ENCODE measurements at regions not wholly inside any gene's neighbourhood (a gene's known extent, or its start where the extent isn't known, plus 50 kb on each side); places are given as distances from the start of the nearest gene placed in this dataset.
"Not testable (repeated sequence)": the region's sequence is repeated elsewhere in the genome, so short reads cannot be mapped to it uniquely, and the experiment has no call there.

- DNase-seq (ENCODE audit: low read depth in 3 of 3) = no peak
Observed at GRCh38 chr1:245026247-245026646, 128.5 kb upstream of the KIF26B start.

- no peak for DNase-seq (ENCODE audit: low read depth in 3 of 3)
Observed at GRCh38 chr1:245025525-245025924, 129.3 kb upstream of the KIF26B start.

GRCh38 chr1:245023222-245023621 is 131.6 kb upstream of the KIF26B start:
- no peak for DNase-seq (ENCODE audit: low read depth in 3 of 3)

GRCh38 chr1:245019910-245020486 is 134.8 kb upstream of the KIF26B start:
- DNase-seq (ENCODE audit: low read depth in 3 of 3) = no peak

GRCh38 chr1:245016700-245017099 is 138.1 kb upstream of the KIF26B start:
- no peak for DNase-seq (ENCODE audit: low read depth in 3 of 3)

GRCh38 chr1:245015031-245015430 is 139.8 kb upstream of the KIF26B start:
- no peak for DNase-seq (ENCODE audit: low read depth in 3 of 3)

GRCh38 chr1:245014247-245015029 is 140.3 kb upstream of the KIF26B start:
- no peak for DNase-seq (ENCODE audit: low read depth in 3 of 3)

- DNase-seq (ENCODE audit: low read depth in 3 of 3) = no peak
Observed at GRCh38 chr1:245010018-245010614, 144.7 kb upstream of the KIF26B start.

- DNase-seq (ENCODE audit: low read depth in 3 of 3) = no peak
Observed at GRCh38 chr1:245008761-245009160, 144.4 kb upstream of the HNRNPU start.

- DNase-seq (ENCODE audit: low read depth in 3 of 3) = no peak
Observed at GRCh38 chr1:245007852-245008251, 143.5 kb upstream of the HNRNPU start.

- DNase-seq (ENCODE audit: low read depth in 3 of 3) = no peak
Observed at GRCh38 chr1:245003246-245003645, 138.9 kb upstream of the HNRNPU start.

- DNase-seq (ENCODE audit: low read depth in 3 of 3) = no peak
Observed at GRCh38 chr1:245001252-245001651, 136.9 kb upstream of the HNRNPU start.

- DNase-seq (ENCODE audit: low read depth in 3 of 3) = no peak
Observed at GRCh38 chr1:245000872-245001188, 136.5 kb upstream of the HNRNPU start.

- not testable (repeated sequence) for DNase-seq (ENCODE audit: low read depth in 3 of 3)
Observed at GRCh38 chr1:244999644-245000043, 135.3 kb upstream of the HNRNPU start.

GRCh38 chr1:244998717-244999346 is 134.5 kb upstream of the HNRNPU start:
- no peak for DNase-seq (ENCODE audit: low read depth in 3 of 3)

- DNase-seq (ENCODE audit: low read depth in 3 of 3) = no peak
Observed at GRCh38 chr1:244995602-244996400, 131.5 kb upstream of the HNRNPU start.

- no peak for DNase-seq (ENCODE audit: low read depth in 3 of 3)
Observed at GRCh38 chr1:244992833-244993232, 128.5 kb upstream of the HNRNPU start.

GRCh38 chr1:244989813-244990212 is 125.5 kb upstream of the HNRNPU start:
- DNase-seq (ENCODE audit: low read depth in 3 of 3) = no peak

- DNase-seq (ENCODE audit: low read depth in 3 of 3) = no peak
Observed at GRCh38 chr1:244988521-244988920, 124.2 kb upstream of the HNRNPU start.

- DNase-seq (ENCODE audit: low read depth in 3 of 3) = no peak
Observed at GRCh38 chr1:244980605-244981004, 116.3 kb upstream of the HNRNPU start.

- no peak for DNase-seq (ENCODE audit: low read depth in 3 of 3)
Observed at GRCh38 chr1:244974550-244974949, 110.2 kb upstream of the HNRNPU start.

- DNase-seq (ENCODE audit: low read depth in 3 of 3) = no peak
Observed at GRCh38 chr1:244974106-244974505, 109.8 kb upstream of the HNRNPU start.

All from stimulated activated CD4-positive, alpha-beta T cell treated with anti-CD3 and anti-CD28 coated beads, TNF-alpha, amount 100 ng/mL, for 48 hours (primary cell).